Central memory CD8-positive, alpha-beta T cell (primary cell): ENCODE measurements at regions not wholly inside any gene's neighbourhood (a gene's known extent, or its start where the extent isn't known, plus 50 kb on each side); places are given as distances from the start of the nearest gene placed in this dataset.

Experiments used
- ATAC-seq: fragments of 150-1000 bp; cut with Tn5 transposase; replicated peaks from 2 replicates; pipeline ENCODE4 v1.10.0; 2022; ENCODE audit warnings: mild to moderate bottlenecking, moderate FRiP score, moderate number of reproducible peaks; ENCODE audit not compliant: poor library complexity, severe bottlenecking; ENCODE audit errors: extremely low read depth
- DNase-seq, 2 donors: peaks; one replicate each; pipeline ENCODE4 v3.0.0; 2021; ENCODE audit warnings: low spot score in 2 of 2
- H3K27ac Mint-ChIP-seq: one replicate; pipeline ENCODE4 v1.8.0; 2022; ENCODE audit warnings: low read depth, mild to moderate bottlenecking, moderate library complexity, mixed read lengths
- H3K27me3 Mint-ChIP-seq: one replicate; pipeline ENCODE4 v1.8.0; 2022; ENCODE audit warnings: mixed read lengths
- H3K36me3 Mint-ChIP-seq: one replicate; pipeline ENCODE4 v1.8.0; 2022; ENCODE audit warnings: mild to moderate bottlenecking, moderate library complexity, mixed read lengths; ENCODE audit not compliant: insufficient read depth
- H3K4me1 Mint-ChIP-seq: one replicate; pipeline ENCODE4 v1.8.0; 2022; ENCODE audit warnings: mixed read lengths
- H3K4me3 Mint-ChIP-seq: one replicate; pipeline ENCODE4 v1.8.0; 2022; ENCODE audit warnings: mild to moderate bottlenecking, moderate library complexity, mixed read lengths
- H3K9me3 Mint-ChIP-seq: one replicate; pipeline ENCODE4 v1.8.0; 2022; ENCODE audit warnings: mixed read lengths

GRCh38 chr15:66615846-66616245 lies 50.0 kb upstream of the LCTL start:
- no peak overlapping the region for H3K4me3 Mint-ChIP-seq
- ATAC-seq, result no peak

GRCh38 chr15:66617137-66618090 lies 51.6 kb upstream of the LCTL start:
- Mint-ChIP-seq H3K4me1 (no peaks in the 10 kb centered on the region), H3K27ac (no peak overlapping the region), H3K27me3 (peaks cover 20% of the 10 kb centered on the region), H3K36me3 (no peaks in the 10 kb centered on the region), H3K9me3 (no peaks in the 10 kb centered on the region), H3K4me3 (no peak overlapping the region)
- no peak for ATAC-seq
- no peak for DNase-seq

More at GRCh38 chr15:66615846-66616245, 50.0 kb upstream of the LCTL start:
- Mint-ChIP-seq H3K9me3 (no peaks in the 10 kb centered on the region), H3K36me3 (no peaks in the 10 kb centered on the region), H3K27me3 (peaks cover 10% of the 10 kb centered on the region), H3K27ac (no peak overlapping the region), H3K4me1 (no peaks in the 10 kb centered on the region)
- no peak for DNase-seq

GRCh38 chr15:66619152-66619903 lies 53.5 kb upstream of the LCTL start:
- Mint-ChIP-seq H3K27ac (no peak overlapping the region), H3K27me3 (peaks cover 36% of the 10 kb centered on the region), H3K9me3 (no peaks in the 10 kb centered on the region), H3K4me3 (no peak overlapping the region), H3K4me1 (no peaks in the 10 kb centered on the region), H3K36me3 (no peaks in the 10 kb centered on the region)
- DNase-seq (no peak), ATAC-seq (no peak)

- no peaks in the 10 kb centered on the region for H3K4me1 Mint-ChIP-seq
- H3K4me3 Mint-ChIP-seq, result no peak overlapping the region
- H3K27me3 Mint-ChIP-seq, result peaks cover 36% of the 10 kb centered on the region
- no peaks in the 10 kb centered on the region for H3K36me3 Mint-ChIP-seq
- no peaks in the 10 kb centered on the region for H3K9me3 Mint-ChIP-seq
- ATAC-seq, result no peak
- DNase-seq, result no peak
- H3K27ac Mint-ChIP-seq, result no peak overlapping the region
These were observed 54.5 kb upstream of the LCTL start for GRCh38 chr15:66620341-66620740.

GRCh38 chr15:66620744-66621344 lies 55.0 kb upstream of the LCTL start:
- no peak overlapping the region for H3K27ac Mint-ChIP-seq
- peaks cover 36% of the 10 kb centered on the region for H3K27me3 Mint-ChIP-seq
- H3K4me1 Mint-ChIP-seq, result no peaks in the 10 kb centered on the region
- ATAC-seq, result no peak
- H3K36me3 Mint-ChIP-seq, result no peaks in the 10 kb centered on the region
- no peaks in the 10 kb centered on the region for H3K9me3 Mint-ChIP-seq
- H3K4me3 Mint-ChIP-seq, result no peak overlapping the region
- no peak for DNase-seq

GRCh38 chr15:66621491-66622467 lies 56.0 kb upstream of the LCTL start:
- H3K27me3 Mint-ChIP-seq, result peaks cover 36% of the 10 kb centered on the region

GRCh38 chr15:66622591-66623022 lies 56.8 kb upstream of the LCTL start:
- peaks cover 36% of the 10 kb centered on the region for H3K27me3 Mint-ChIP-seq

More at GRCh38 chr15:66621491-66622467, 56.0 kb upstream of the LCTL start:
- DNase-seq (no peak), ATAC-seq (no peak)
- no peaks in the 10 kb centered on the region for H3K36me3 Mint-ChIP-seq
- no peaks in the 10 kb centered on the region for H3K9me3 Mint-ChIP-seq
- H3K4me1 Mint-ChIP-seq, result no peaks in the 10 kb centered on the region
- H3K27ac Mint-ChIP-seq, result no peak overlapping the region
- no peak overlapping the region for H3K4me3 Mint-ChIP-seq

GRCh38 chr15:66623801-66624453 lies 58.1 kb upstream of the LCTL start:
- Mint-ChIP-seq H3K4me3 (no peak overlapping the region), H3K27me3 (peaks cover 36% of the 10 kb centered on the region), H3K9me3 (no peaks in the 10 kb centered on the region), H3K36me3 (no peaks in the 10 kb centered on the region), H3K4me1 (no peaks in the 10 kb centered on the region), H3K27ac (no peak overlapping the region)
- DNase-seq (no peak), ATAC-seq (no peak)

More at GRCh38 chr15:66622591-66623022, 56.8 kb upstream of the LCTL start:
- Mint-ChIP-seq H3K27ac (no peak overlapping the region), H3K4me3 (no peak overlapping the region), H3K36me3 (no peaks in the 10 kb centered on the region), H3K9me3 (no peaks in the 10 kb centered on the region), H3K4me1 (no peaks in the 10 kb centered on the region)
- ATAC-seq, result no peak
- DNase-seq, result no peak

GRCh38 chr15:66625531-66625930 lies 59.7 kb upstream of the LCTL start:
- Mint-ChIP-seq H3K27ac (no peak overlapping the region), H3K4me3 (no peak overlapping the region), H3K9me3 (no peaks in the 10 kb centered on the region), H3K4me1 (no peaks in the 10 kb centered on the region), H3K36me3 (no peaks in the 10 kb centered on the region), H3K27me3 (peaks cover 30% of the 10 kb centered on the region)
- DNase-seq (no peak), ATAC-seq (no peak)

DNA sequence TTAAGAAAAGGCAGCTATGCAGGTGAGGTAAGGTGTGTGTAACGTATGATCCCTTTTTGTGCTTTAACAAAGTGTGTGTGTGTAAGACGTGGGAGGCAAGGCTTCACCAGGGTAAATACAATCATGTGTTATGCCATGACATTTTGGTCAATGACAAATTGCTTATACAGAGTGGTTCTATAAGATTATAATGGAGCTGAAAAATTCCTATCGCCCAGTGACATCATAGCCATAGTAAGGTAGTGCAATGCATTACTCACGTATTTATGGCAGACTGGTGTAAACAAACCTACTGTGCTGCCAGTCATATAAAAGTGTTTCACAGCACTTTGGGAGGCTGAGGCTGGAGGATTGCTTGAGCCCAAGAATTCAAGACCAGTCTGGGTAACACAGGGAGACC lies 60.2 kb upstream of the LCTL start:
- no peak overlapping the region for H3K4me3 Mint-ChIP-seq
- no peak for DNase-seq
- no peak overlapping the region for H3K27ac Mint-ChIP-seq
- peaks cover 25% of the 10 kb centered on the region for H3K27me3 Mint-ChIP-seq
- no peak for ATAC-seq
- H3K9me3 Mint-ChIP-seq, result no peaks in the 10 kb centered on the region
- no peaks in the 10 kb centered on the region for H3K4me1 Mint-ChIP-seq
- no peaks in the 10 kb centered on the region for H3K36me3 Mint-ChIP-seq

- DNase-seq (no peak), ATAC-seq (no peak)
- H3K36me3 Mint-ChIP-seq, result no peaks in the 10 kb centered on the region
- H3K4me3 Mint-ChIP-seq, result no peak overlapping the region
- H3K27me3 Mint-ChIP-seq, result no peaks in the 10 kb centered on the region
- H3K9me3 Mint-ChIP-seq, result no peaks in the 10 kb centered on the region
- no peak overlapping the region for H3K27ac Mint-ChIP-seq
- H3K4me1 Mint-ChIP-seq, result no peaks in the 10 kb centered on the region
These were observed 63.4 kb upstream of the LCTL start for GRCh38 chr15:66628976-66629723.
